Body of pancreas (tissue), 4 donors: ENCODE measurements at regions not wholly inside any gene's neighbourhood (a gene's known extent, or its start where the extent isn't known, plus 50 kb on each side); places are given as distances from the start of the nearest gene placed in this dataset.

Source experiments
- ATAC-seq: fragments of 150-250 bp; one replicate; pipeline ENCODE4 v1.9.1; 2016
- DNase-seq, 4 donors: peaks; one replicate each; pipeline ENCODE4 v3.0.0-alpha.2; 2019
- H3K27ac ChIP-seq, 4 donors: fragments of 200-600 bp; sonication (generic); 1 replicate in 3 of 4; 2 replicates in 1 of 4; pipeline versions ENCODE4 v1.5.1 to v1.6.1; 2016 to 2019; ENCODE audit warnings: mild to moderate bottlenecking in 1 of 4, mixed read lengths in 1 of 4, moderate library complexity in 1 of 4
- H3K27me3 ChIP-seq, 2 donors: fragments of 200-600 bp; sonication (generic); one replicate each; pipeline ENCODE4 v1.6.0; 2016; ENCODE audit warnings: mild to moderate bottlenecking in 1 of 2
- H3K36me3 ChIP-seq, 2 donors: fragments of 200-600 bp; sonication (generic); replicated peaks in 1 of 2; 2 replicates each; pipeline ENCODE4 v1.5.1; 2016; ENCODE audit warnings: low read depth in 2 of 2; ENCODE audit not compliant: insufficient read depth in 1 of 2
- H3K4me1 ChIP-seq: fragments of 200-600 bp; sonication (generic); one replicate; pipeline ENCODE4 v1.6.0; 2016
- H3K4me3 ChIP-seq, 2 donors: fragments of 200-600 bp; sonication (generic); 1 replicate in 1 of 2; 2 replicates in 1 of 2; pipeline ENCODE4 v1.5.1; 2016 to 2019
- H3K9me3 ChIP-seq, 3 donors: fragments of 200-600 bp; sonication (generic); 1 replicate in 2 of 3; 2 replicates in 1 of 3; pipeline ENCODE4 v1.5.1; 2016
- CTCF ChIP-seq, 7 experiments: fragments of 450-650 bp in 4 of 7; fragments of 200-600 bp in 3 of 7; sonication (generic) in 3 of 7; IDR thresholded peaks; one replicate each; pipeline ENCODE4 v1.5.1; 2016 to 2019; ENCODE audit warnings: antibody characterized with exemption in 7 of 7
- POLR2A ChIP-seq, 3 donors: fragments of 450-650 bp; IDR thresholded peaks; one replicate each; pipeline ENCODE4 v1.6.1; 2016; ENCODE audit warnings: antibody characterized with exemption in 3 of 3, mild to moderate bottlenecking in 2 of 3
- WGBS, 2 donors: methylation state at CpG; one replicate each; pipeline ENCODE4 v1.1.5; 2017; 5-methylcytosine and 5-hydroxymethylcytosine counted together
- intact Hi-C: fragments of 100-400 bp; cut with DNase I; formaldehyde crosslinking; loops from one replicate; pipeline ENCODE4 v1.15.1; 2023

DNA sequence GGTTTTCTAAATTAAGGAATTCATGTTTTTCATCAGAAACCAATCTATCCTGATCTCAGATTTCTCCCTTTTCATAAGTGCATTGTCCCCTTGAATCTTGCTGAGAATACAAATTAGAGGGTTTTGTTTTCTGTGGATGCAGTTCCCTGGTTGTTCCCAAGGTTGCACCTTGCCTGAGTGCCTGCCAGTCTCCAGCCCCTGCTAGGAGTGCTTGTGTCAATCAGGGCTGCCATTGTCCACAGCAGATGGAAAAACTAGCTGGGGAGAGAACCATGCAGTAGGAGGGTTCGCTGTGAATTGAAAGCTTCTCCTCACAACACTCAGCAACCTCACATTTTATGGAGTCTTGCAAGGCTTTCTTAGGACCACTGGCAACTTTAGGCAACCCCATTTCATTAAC, 210.8 kb upstream of the CTNNB1 start:
- DNase-seq (no peak), ATAC-seq (no peak)
- Histone ChIP-seq H3K27me3 (no peaks in the 10 kb centered on the region), H3K4me3 (no peak overlapping the region), H3K4me1 (no peaks in the 10 kb centered on the region), H3K9me3 (no peaks in the 10 kb centered on the region), H3K36me3 (no peaks in the 10 kb centered on the region), H3K27ac (no peak overlapping the region)
- intact Hi-C loops, result no loop called here
- TF ChIP-seq POLR2A (IDR thresholded peaks at IDR 0.05) (no peak), CTCF (IDR thresholded peaks at IDR 0.05) (no peak)
- 88 to 94% methylated on average over 1 of the region's 1 CpG for WGBS, 2 donors

- H3K27me3 ChIP-seq, result no peaks in the 10 kb centered on the region
- no peak for TF ChIP-seq POLR2A (IDR thresholded peaks at IDR 0.05)
- TF ChIP-seq CTCF (IDR thresholded peaks at IDR 0.05), result no peak
- intact Hi-C loops, result no loop called here
- H3K36me3 ChIP-seq, result no peaks in the 10 kb centered on the region
- H3K27ac ChIP-seq, result no peak overlapping the region
- DNase-seq (no peak), ATAC-seq (peak; percentile 21)
- no peaks in the 10 kb centered on the region for H3K9me3 ChIP-seq
- no peaks in the 10 kb centered on the region for H3K4me1 ChIP-seq
- WGBS, 2 donors, result 59 to 64% methylated on average over 6 of the region's 6 CpGs
- H3K4me3 ChIP-seq, result no peak overlapping the region
Measured at GRCh38 chr3:40989141-40990061, 209.9 kb upstream of the CTNNB1 start.

DNA sequence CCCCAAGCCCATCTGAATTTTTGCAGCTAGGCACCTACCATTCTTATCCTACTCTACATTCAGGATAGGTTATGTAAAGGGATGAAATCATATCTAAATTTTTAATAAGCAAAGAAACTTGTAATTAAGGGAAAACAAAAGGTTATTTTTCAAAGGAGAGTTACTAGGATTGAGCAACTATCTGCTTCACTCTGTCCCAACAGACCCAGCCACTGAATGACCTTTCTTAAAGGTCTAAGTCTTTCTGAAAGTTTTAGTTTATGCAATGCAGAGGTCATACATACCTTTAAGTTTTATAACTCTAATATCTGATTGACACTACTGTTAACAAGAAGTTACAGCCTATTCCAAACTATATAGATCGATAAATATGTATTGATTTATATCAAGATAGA, 209.2 kb upstream of the CTNNB1 start:
- ATAC-seq (no peak), DNase-seq (no peak)
- WGBS, 2 donors, result 78 to 93% methylated on average over 1 of the region's 1 CpG
- H3K4me3 ChIP-seq, result no peak overlapping the region
- TF ChIP-seq CTCF (IDR thresholded peaks at IDR 0.05) (no peak), POLR2A (IDR thresholded peaks at IDR 0.05) (no peak)
- H3K27ac ChIP-seq, result no peak overlapping the region
- no peaks in the 10 kb centered on the region for H3K36me3 ChIP-seq
- no peaks in the 10 kb centered on the region for H3K27me3 ChIP-seq
- intact Hi-C loops, result no loop called here
- no peaks in the 10 kb centered on the region for H3K9me3 ChIP-seq
- no peaks in the 10 kb centered on the region for H3K4me1 ChIP-seq

GRCh38 chr3:40992023-40992422, 207.3 kb upstream of the CTNNB1 start:
- no peak for ATAC-seq
- no peak overlapping the region for H3K4me3 ChIP-seq
- no peaks in the 10 kb centered on the region for H3K4me1 ChIP-seq
- TF ChIP-seq CTCF (IDR thresholded peaks at IDR 0.05) (no peak), POLR2A (IDR thresholded peaks at IDR 0.05) (no peak)
- no peak for DNase-seq
- H3K36me3 ChIP-seq, result no peaks in the 10 kb centered on the region
- intact Hi-C loops, result no loop called here
- no peaks in the 10 kb centered on the region for H3K9me3 ChIP-seq
- no peaks in the 10 kb centered on the region for H3K27me3 ChIP-seq
- no peak overlapping the region for H3K27ac ChIP-seq

DNA sequence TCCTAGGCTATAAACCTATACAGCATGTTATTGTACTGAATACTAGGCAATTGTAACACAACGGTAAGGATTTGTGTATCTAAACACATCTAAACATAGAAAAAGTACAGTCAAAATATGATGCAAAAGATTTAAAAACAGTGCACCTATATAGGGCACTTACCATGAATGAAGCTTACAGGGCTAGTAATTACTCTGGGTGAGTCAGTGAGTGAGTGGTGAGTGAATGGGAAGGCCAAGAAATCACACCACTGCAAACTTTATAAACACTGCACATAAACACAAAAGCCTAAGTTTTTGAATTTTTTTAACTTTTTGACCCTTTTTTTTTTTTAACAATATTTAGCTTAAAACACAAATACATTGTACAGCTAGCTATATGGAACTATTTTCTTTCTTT, 204.7 kb upstream of the CTNNB1 start:
- Histone ChIP-seq H3K4me1 (no peaks in the 10 kb centered on the region), H3K9me3 (no peaks in the 10 kb centered on the region), H3K27ac (no peak overlapping the region), H3K4me3 (no peak overlapping the region), H3K27me3 (no peaks in the 10 kb centered on the region), H3K36me3 (no peaks in the 10 kb centered on the region)
- intact Hi-C loops, result no loop called here
- TF ChIP-seq CTCF (IDR thresholded peaks at IDR 0.05), result no peak
- TF ChIP-seq POLR2A (IDR thresholded peaks at IDR 0.05), result no peak
- WGBS, 2 donors, result 86 to 96% methylated on average over 1 of the region's 1 CpG
- no peak for ATAC-seq
- no peak for DNase-seq
